CD8-positive, alpha-beta memory T cell (primary cell): ENCODE measurements at regions not wholly inside any gene's neighbourhood (a gene's known extent, or its start where the extent isn't known, plus 50 kb on each side); places are given as distances from the start of the nearest gene placed in this dataset.

Experiments used
- CTCF ChIA-PET: fragments of 350-600 bp; sonication (Branson Sonifier 250); formaldehyde crosslinking; loops from one replicate; lab custom pipeline; 2021; ENCODE audit warnings: antibody characterized with exemption; lab: Charles Lee
- POLR2A ChIA-PET: fragments of 350-600 bp; sonication (Branson Sonifier 250); formaldehyde crosslinking; loops from one replicate; lab custom pipeline; 2021; ENCODE audit warnings: antibody characterized with exemption; lab: Charles Lee
- DNase-seq, 5 donors: peaks; one replicate each; pipeline versions ENCODE4 v3.0.0 to v3.0.0-alpha.2; 2020 to 2022; ENCODE audit warnings: mixed read lengths in 1 of 5
- H3K27ac ChIP-seq: one replicate; pipeline ENCODE4 v1.7.0; 2013; ENCODE audit warnings: low read depth, mild to moderate bottlenecking, low read length, moderate library complexity
- H3K27me3 ChIP-seq: 2 replicates; pipeline ENCODE4 v1.7.0; 2013; ENCODE audit warnings: low read length, mild to moderate bottlenecking; ENCODE audit not compliant: insufficient read depth, poor library complexity, severe bottlenecking
- H3K36me3 ChIP-seq: 2 replicates; pipeline ENCODE4 v1.7.0; 2013; ENCODE audit warnings: mild to moderate bottlenecking, low read length, moderate library complexity; ENCODE audit not compliant: insufficient read depth
- H3K4me1 ChIP-seq: 2 replicates; pipeline ENCODE4 v1.7.0; 2013; ENCODE audit warnings: mild to moderate bottlenecking, low read length, moderate library complexity; ENCODE audit not compliant: insufficient read depth
- H3K4me3 ChIP-seq: 2 replicates; pipeline ENCODE4 v1.7.0; 2013; ENCODE audit warnings: mild to moderate bottlenecking, low read length
- H3K9me3 ChIP-seq: 2 replicates; pipeline ENCODE4 v1.7.0; 2013; ENCODE audit warnings: mild to moderate bottlenecking, low read length
- H3K27ac Mint-ChIP-seq, 8 donors: one replicate each; pipeline ENCODE4 v1.8.0; 2020 to 2021; ENCODE audit warnings: mixed read lengths in 8 of 8, mild to moderate bottlenecking in 6 of 8, inconsistent platforms in 3 of 8, moderate library complexity in 3 of 8
- H3K27me3 Mint-ChIP-seq, 2 donors: one replicate each; pipeline ENCODE4 v1.8.0; 2020 to 2021; ENCODE audit warnings: mixed read lengths in 2 of 2, mild to moderate bottlenecking in 1 of 2, moderate library complexity in 1 of 2
- H3K36me3 Mint-ChIP-seq, 3 donors: one replicate each; pipeline ENCODE4 v1.8.0; 2020 to 2021; ENCODE audit warnings: mixed read lengths in 3 of 3, inconsistent platforms in 1 of 3, mild to moderate bottlenecking in 1 of 3
- H3K4me1 Mint-ChIP-seq, 3 donors: one replicate each; pipeline ENCODE4 v1.8.0; 2020 to 2021; ENCODE audit warnings: mixed read lengths in 3 of 3, inconsistent platforms in 1 of 3, mild to moderate bottlenecking in 1 of 3
- H3K4me3 Mint-ChIP-seq, 7 donors: one replicate each; pipeline ENCODE4 v1.8.0; 2020 to 2021; ENCODE audit warnings: mixed read lengths in 7 of 7, mild to moderate bottlenecking in 6 of 7, moderate library complexity in 4 of 7, inconsistent platforms in 2 of 7
- H3K9me3 Mint-ChIP-seq, 5 donors: one replicate each; pipeline ENCODE4 v1.8.0; 2020 to 2022; ENCODE audit warnings: mixed read lengths in 5 of 5, mild to moderate bottlenecking in 3 of 5, moderate library complexity in 2 of 5, inconsistent platforms in 1 of 5

- Histone ChIP-seq H3K27ac (no peak overlapping the region), H3K9me3 (no peaks in the 10 kb centered on the region), H3K36me3 (no peaks in the 10 kb centered on the region), H3K4me3 (no peak overlapping the region), H3K27me3 (no peaks in the 10 kb centered on the region), H3K4me1 (no peaks in the 10 kb centered on the region)
- Mint-ChIP-seq H3K27me3 (no peaks in the 10 kb centered on the region), H3K9me3 (peaks cover 0 to 3% (median 0%) of the 10 kb centered on the region in 5 donors), H3K36me3 (no peaks in the 10 kb centered on the region), H3K4me1 (no peaks in the 10 kb centered on the region), H3K4me3 (no peak overlapping the region), H3K27ac (no peak overlapping the region)
- ChIA-PET POLR2A (no interaction called here), CTCF (no interaction called here)
- DNase-seq: no peak
Measured at GRCh38 chr16:65843941-65844340, 522.5 kb upstream of the CDH5 start.

DNA sequence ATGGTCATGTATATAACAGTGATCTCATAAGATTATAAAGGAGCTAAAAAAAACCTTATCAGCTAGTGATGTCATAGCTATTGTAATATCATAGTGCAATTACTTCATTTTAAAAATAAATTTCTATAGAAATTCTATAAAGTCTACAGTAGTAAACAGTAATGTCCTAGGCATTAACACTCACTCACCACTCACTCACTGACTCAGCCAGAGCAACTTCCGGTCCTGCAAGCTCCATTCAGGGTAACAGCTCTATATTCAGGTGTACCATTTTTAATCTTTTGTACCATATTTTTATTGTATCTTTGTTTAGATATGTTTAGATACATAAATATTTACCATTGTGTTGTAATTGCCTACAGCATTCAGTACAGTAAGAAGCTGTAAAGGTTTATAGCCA is 524.4 kb upstream of the CDH5 start:
- H3K27me3 Mint-ChIP-seq: no peaks in the 10 kb centered on the region
- POLR2A ChIA-PET: no interaction called here
- H3K4me3 ChIP-seq: no peak overlapping the region

DNA sequence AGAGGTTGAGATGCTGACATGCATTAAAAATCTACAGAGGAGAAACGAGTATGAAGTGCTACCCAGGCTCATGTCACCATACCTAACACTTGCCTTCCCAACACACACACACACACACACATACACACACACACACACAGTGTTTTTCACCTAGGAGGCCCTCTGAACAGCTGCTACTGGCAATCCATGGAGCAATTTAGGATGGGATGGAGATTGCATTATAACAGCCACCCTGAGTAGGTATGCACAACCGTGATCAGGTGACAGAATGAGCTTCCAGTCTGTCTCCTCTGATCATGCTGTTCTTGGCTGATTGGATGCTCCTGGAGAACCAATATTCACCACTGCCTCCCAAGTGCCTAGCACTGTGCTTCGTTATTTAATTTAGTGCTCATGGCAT is 528.5 kb upstream of the CDH5 start:
- Mint-ChIP-seq H3K36me3 (no peaks in the 10 kb centered on the region), H3K27ac (no peak overlapping the region), H3K4me3 (no peak overlapping the region), H3K4me1 (no peaks in the 10 kb centered on the region), H3K27me3 (peaks cover 0 to 1% of the 10 kb centered on the region in 2 donors), H3K9me3 (peaks cover 0 to 2% (median 0%) of the 10 kb centered on the region in 5 donors)
- Histone ChIP-seq H3K36me3 (no peaks in the 10 kb centered on the region), H3K4me1 (no peaks in the 10 kb centered on the region), H3K27ac (no peak overlapping the region), H3K4me3 (no peak overlapping the region), H3K9me3 (no peaks in the 10 kb centered on the region), H3K27me3 (no peaks in the 10 kb centered on the region)
- CTCF ChIA-PET: no interaction called here
- no peak for DNase-seq
- POLR2A ChIA-PET: no interaction called here

More for the DNA sequence above, 524.4 kb upstream of the CDH5 start:
- H3K36me3 ChIP-seq: no peaks in the 10 kb centered on the region
- no peak for DNase-seq
- no peaks in the 10 kb centered on the region for H3K4me1 ChIP-seq
- H3K27me3 ChIP-seq: no peaks in the 10 kb centered on the region
- no peak overlapping the region for H3K27ac ChIP-seq
- no peaks in the 10 kb centered on the region for H3K4me1 Mint-ChIP-seq
- no peaks in the 10 kb centered on the region for H3K9me3 ChIP-seq
- no peaks in the 10 kb centered on the region for H3K36me3 Mint-ChIP-seq
- H3K9me3 Mint-ChIP-seq: peaks cover 0 to 3% (median 0%) of the 10 kb centered on the region in 5 donors
- CTCF ChIA-PET: no interaction called here
- H3K27ac Mint-ChIP-seq: no peak overlapping the region
- H3K4me3 Mint-ChIP-seq: no peak overlapping the region

DNA sequence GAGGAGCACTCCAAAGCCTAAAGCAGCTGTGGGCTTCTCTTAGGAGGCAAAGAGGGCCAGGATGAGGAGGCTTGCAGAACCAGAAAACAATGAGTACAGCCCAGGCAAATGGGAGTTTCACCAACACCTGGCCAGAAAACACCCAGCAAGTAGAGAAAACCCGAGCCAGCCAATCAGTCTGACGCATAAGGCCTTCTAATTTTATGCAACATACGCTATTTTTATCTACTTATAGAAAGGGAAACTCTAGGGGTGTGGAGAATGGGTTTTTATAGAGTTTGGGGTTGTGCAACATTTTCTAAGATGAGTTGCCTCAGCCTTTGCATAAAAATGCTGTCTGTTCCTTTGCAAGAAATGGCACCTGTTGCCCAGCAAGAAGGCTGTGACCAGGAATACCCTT is 529.0 kb upstream of the CDH5 start:
- no peak overlapping the region for H3K27ac ChIP-seq
- no peak overlapping the region for H3K27ac Mint-ChIP-seq
- H3K36me3 Mint-ChIP-seq: no peaks in the 10 kb centered on the region
- no peaks in the 10 kb centered on the region for H3K4me1 ChIP-seq
- peaks cover 0 to 1% of the 10 kb centered on the region in 2 donors for H3K27me3 Mint-ChIP-seq
- no peaks in the 10 kb centered on the region for H3K4me1 Mint-ChIP-seq
- POLR2A ChIA-PET: no interaction called here
- no peak overlapping the region for H3K4me3 ChIP-seq
- peaks cover 0 to 4% (median 0%) of the 10 kb centered on the region in 5 donors for H3K9me3 Mint-ChIP-seq
- no peaks in the 10 kb centered on the region for H3K9me3 ChIP-seq
- CTCF ChIA-PET: no interaction called here
- H3K4me3 Mint-ChIP-seq: no peak overlapping the region
- no peaks in the 10 kb centered on the region for H3K36me3 ChIP-seq
- no peak for DNase-seq
- H3K27me3 ChIP-seq: no peaks in the 10 kb centered on the region

DNA sequence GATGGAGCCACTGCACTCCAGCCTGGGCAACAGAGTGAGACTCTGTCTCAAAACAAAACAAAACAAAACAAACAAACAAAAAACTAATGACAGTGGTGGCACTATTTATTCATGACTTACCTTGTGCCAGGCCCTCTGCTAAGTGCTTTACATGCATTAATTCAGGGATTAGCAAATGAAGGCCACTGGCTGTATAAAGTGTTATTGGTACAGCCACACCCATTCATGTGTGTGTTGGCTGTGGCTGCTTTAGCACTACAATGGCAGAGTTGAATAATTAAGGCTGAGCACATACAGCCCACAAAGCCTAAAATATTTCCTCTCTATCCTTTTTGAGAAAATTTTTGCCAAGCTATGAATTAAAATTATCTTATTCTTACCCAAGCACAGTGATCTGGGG is 531.8 kb upstream of the CDH5 start:
- Histone ChIP-seq H3K4me3 (no peak overlapping the region), H3K27me3 (no peaks in the 10 kb centered on the region), H3K9me3 (no peaks in the 10 kb centered on the region), H3K4me1 (no peaks in the 10 kb centered on the region), H3K36me3 (no peaks in the 10 kb centered on the region), H3K27ac (no peak overlapping the region)
- no peak for DNase-seq
- H3K27ac Mint-ChIP-seq: no peak overlapping the region
- CTCF ChIA-PET: no interaction called here
- no peaks in the 10 kb centered on the region for H3K36me3 Mint-ChIP-seq
- H3K4me3 Mint-ChIP-seq: no peak overlapping the region
- peaks cover 0 to 1% of the 10 kb centered on the region in 2 donors for H3K27me3 Mint-ChIP-seq
- H3K9me3 Mint-ChIP-seq: peaks cover 0 to 4% (median 0%) of the 10 kb centered on the region in 5 donors
- H3K4me1 Mint-ChIP-seq: no peaks in the 10 kb centered on the region
- POLR2A ChIA-PET: no interaction called here

GRCh38 chr16:65833171-65833871 is 533.2 kb upstream of the CDH5 start:
- Mint-ChIP-seq H3K9me3 (peaks cover 0 to 4% (median 2%) of the 10 kb centered on the region in 5 donors), H3K36me3 (no peaks in the 10 kb centered on the region), H3K27ac (no peak overlapping the region), H3K4me1 (no peaks in the 10 kb centered on the region), H3K27me3 (peaks cover 0 to 1% of the 10 kb centered on the region in 2 donors), H3K4me3 (no peak overlapping the region)
- no peak overlapping the region for H3K27ac ChIP-seq
- no peak overlapping the region for H3K4me3 ChIP-seq
- H3K9me3 ChIP-seq: no peaks in the 10 kb centered on the region
- POLR2A ChIA-PET: no interaction called here
- DNase-seq: no peak
- H3K36me3 ChIP-seq: no peaks in the 10 kb centered on the region
- no peaks in the 10 kb centered on the region for H3K4me1 ChIP-seq
- CTCF ChIA-PET: no interaction called here
- H3K27me3 ChIP-seq: no peaks in the 10 kb centered on the region

DNA sequence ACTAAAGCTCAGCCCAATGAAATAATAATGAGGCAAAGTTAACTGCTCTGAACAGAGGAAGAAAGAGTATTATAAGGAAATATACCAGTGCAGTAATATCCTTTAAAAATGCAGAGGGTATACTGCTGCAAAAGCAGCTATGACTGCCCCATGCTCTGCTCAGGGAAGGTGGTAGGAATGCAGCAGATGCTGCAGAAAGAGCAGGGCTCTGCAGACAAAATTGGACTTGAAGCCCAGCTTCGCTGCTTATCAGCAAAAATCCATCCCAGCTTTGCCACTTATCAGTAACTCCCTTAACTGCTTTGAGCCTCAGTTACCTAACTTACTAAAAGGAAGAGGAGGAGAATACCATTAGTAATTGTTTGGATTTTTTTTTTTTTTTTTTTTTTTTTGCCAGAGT is 533.8 kb upstream of the CDH5 start:
- Histone ChIP-seq H3K4me3 (no peak overlapping the region), H3K36me3 (no peaks in the 10 kb centered on the region), H3K27ac (no peak overlapping the region), H3K27me3 (no peaks in the 10 kb centered on the region), H3K4me1 (no peaks in the 10 kb centered on the region), H3K9me3 (no peaks in the 10 kb centered on the region)
- no peak for DNase-seq
- H3K27me3 Mint-ChIP-seq: peaks cover 0 to 1% of the 10 kb centered on the region in 2 donors
- H3K9me3 Mint-ChIP-seq: peaks cover 0 to 4% (median 3%) of the 10 kb centered on the region in 5 donors
- CTCF ChIA-PET: no interaction called here
- H3K4me3 Mint-ChIP-seq: no peak overlapping the region
- POLR2A ChIA-PET: no interaction called here
- H3K27ac Mint-ChIP-seq: no peak overlapping the region
- no peaks in the 10 kb centered on the region for H3K4me1 Mint-ChIP-seq
- no peaks in the 10 kb centered on the region for H3K36me3 Mint-ChIP-seq

DNA sequence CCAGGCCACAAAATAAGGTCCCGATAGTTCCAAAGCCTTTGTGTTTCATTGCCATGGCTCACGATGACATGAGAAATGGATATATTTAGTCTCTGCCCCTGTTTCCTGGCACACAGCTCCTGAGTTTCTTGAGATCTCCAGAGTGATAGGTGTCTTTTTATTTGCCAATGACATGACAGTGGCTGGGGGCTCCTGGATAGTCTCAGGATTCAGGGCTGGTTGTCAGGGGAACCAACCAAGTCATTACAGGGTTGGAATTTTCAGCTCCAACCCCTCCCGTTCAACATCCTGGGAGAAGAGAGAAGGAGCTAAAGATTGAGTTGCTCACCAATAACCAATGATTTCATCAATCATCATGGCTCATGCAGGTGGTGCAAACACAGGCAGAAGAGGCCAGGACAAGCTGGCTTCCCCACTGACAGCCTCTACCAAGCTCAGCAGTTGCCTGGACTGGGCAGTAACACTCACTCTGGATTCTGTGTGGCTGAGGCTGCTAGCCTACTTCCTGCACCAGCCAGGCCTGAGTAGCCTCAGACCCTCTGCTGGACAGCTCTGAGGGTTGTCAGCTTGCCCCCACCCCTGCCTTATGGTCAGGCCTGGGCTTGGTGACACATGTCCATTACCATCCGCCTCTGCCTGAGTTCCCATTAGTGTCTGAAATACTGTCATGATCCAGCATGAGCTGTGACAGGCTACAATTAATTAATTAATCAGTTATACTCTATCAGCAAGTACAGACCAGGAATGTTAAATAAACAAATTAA is 534.4 kb upstream of the CDH5 start:
- no peaks in the 10 kb centered on the region for H3K27me3 ChIP-seq
- no peak overlapping the region for H3K27ac ChIP-seq
- Mint-ChIP-seq H3K36me3 (no peaks in the 10 kb centered on the region), H3K4me1 (no peaks in the 10 kb centered on the region), H3K4me3 (no peak overlapping the region), H3K27me3 (peaks cover 0 to 1% of the 10 kb centered on the region in 2 donors), H3K9me3 (peaks cover 0 to 4% (median 3%) of the 10 kb centered on the region in 5 donors), H3K27ac (peak overlapping the region in 1 of 8 donors; percentile 29)
- no peak overlapping the region for H3K4me3 ChIP-seq
- DNase-seq: no peak
- no peaks in the 10 kb centered on the region for H3K9me3 ChIP-seq
- POLR2A ChIA-PET: no interaction called here
- no peaks in the 10 kb centered on the region for H3K36me3 ChIP-seq
- H3K4me1 ChIP-seq: no peaks in the 10 kb centered on the region
- CTCF ChIA-PET: no interaction called here
